ENCODE measurements at regions not wholly inside any gene's neighbourhood (a gene's known extent, or its start where the extent isn't known, plus 50 kb on each side); places are given as distances from the start of the nearest gene placed in this dataset.

- TF ChIP-seq CTCF (IDR thresholded peaks at IDR 0.05 in 8 of 11, conservative IDR thresholded peaks at IDR 0.05 in 3 of 11) = no peak
- TF ChIP-seq POLR2AphosphoS5 (IDR thresholded peaks at IDR 0.05) = no peak
Measured at GRCh38 chr10:43997330-43997729, 348.6 kb upstream of the ZNF32 start.
